NCI-H2029 treated with DMSO at 0.1 percent for 48 hours (cell line): ENCODE measurements at regions not wholly inside any gene's neighbourhood (a gene's known extent, or its start where the extent isn't known, plus 50 kb on each side); places are given as distances from the start of the nearest gene placed in this dataset.

Experiments
- DNase-seq: peaks from one replicate; lab custom pipeline; 2025; lab: John Stamatoyannopoulos, UW

GRCh38 chr4:54992266-54992665 lies 133.1 kb downstream of the KDR start:
- DNase-seq = no peak

DNA sequence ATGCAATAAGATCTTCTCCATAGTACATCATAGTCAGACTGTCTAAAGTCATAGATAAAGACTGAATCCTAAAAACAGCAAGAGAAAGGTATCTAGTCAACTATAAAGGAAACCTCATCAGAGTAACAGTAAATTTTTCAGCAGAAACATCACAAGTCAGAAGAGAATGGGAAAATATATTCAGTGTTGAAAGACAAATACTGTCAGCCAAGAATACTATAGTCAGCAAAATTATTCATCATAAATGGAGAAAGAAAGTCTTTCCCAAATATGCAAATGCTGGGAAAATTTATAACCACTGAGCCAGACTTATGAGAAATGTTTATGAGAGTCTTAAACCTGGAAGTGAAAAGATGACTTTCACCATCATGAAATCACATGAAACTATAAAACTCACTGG lies 136.7 kb downstream of the KDR start:
- DNase-seq = no peak

GRCh38 chr4:54986095-54986846 lies 139.1 kb downstream of the KDR start:
- DNase-seq = no peak

DNA sequence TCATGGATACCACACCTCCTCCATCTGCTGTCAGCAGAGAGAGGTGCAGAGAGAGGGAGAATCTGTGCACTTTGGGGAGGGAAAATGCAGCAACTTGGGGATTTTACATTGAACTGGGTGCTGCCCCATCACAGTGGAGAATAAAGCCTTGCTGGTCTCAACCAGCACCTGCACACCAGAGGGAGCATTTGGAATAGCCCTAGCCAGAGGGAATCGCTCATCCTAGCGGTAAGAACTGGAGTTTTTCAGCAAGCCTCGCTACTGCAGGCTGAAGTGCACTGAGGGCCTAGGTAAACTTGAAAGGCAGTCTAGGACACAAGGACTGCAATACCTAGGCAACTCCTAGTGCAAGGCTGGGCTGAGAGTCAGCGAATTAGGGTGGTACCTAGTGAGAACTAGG lies 148.7 kb downstream of the KDR start:
- no peak for DNase-seq

- no peak for DNase-seq
Observed at GRCh38 chr4:54976031-54976430, 149.4 kb downstream of the KDR start.

DNA sequence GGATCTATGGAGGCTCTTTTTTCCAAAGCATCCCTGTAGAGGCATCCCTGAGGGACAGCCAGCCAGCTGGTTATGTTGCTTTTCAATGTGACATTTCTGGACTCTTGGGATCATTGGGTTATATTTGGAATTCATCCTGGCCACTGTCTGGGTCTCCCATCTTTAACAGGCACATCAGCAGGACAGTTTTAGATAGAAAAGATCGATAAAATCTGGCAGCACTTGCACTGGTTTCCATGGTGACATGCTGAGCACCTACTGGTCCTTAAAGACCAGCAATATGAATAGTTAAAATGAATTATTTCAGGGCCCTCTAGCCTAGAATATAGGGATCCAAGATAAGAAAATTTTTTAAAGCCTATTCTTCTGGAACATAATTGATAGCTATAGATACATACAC lies 151.6 kb downstream of the KDR start:
- DNase-seq = no peak

DNA sequence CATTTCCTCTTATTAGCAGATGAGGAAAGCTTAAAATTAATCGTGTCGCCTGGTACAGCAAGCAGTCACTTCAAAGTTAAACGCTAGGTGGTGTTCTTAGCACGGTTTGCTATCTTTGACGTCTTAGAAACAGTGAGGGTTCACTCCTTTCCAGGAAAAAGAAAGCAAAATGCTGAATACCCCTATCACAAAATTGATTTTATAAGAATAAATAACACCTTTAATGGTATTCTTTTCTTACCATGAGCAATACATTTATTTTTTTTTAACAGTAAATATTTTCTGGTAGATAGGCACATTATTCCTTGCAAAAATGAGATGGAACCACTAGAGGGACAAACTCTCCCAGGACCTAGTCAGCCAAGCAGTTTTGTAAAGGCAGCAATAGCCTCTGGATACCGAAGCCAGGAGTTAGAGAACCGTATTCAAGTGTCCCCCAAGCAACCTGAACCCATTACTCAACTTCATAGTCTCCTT lies 153.9 kb downstream of the KDR start:
- DNase-seq = peak; percentile 71

DNA sequence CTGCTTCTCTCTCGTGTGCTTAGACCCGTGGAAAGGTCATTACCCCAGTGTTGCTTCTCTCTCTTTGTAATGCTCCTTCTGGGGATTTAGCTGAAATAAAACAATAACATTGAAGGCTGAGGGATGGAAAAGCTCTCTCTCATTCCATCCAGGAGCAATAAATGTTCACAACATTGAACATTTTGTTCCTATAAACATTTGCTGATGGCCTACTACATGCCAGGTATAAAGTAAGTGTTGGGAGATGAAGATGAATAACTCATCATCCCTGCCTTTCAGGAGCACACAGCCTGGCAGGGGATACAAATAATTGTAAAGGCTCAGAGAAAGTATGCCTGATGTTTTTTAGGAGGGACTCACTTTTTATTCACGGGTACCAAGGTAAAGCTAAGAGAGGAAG lies 158.1 kb downstream of the KDR start:
- no peak for DNase-seq

DNA sequence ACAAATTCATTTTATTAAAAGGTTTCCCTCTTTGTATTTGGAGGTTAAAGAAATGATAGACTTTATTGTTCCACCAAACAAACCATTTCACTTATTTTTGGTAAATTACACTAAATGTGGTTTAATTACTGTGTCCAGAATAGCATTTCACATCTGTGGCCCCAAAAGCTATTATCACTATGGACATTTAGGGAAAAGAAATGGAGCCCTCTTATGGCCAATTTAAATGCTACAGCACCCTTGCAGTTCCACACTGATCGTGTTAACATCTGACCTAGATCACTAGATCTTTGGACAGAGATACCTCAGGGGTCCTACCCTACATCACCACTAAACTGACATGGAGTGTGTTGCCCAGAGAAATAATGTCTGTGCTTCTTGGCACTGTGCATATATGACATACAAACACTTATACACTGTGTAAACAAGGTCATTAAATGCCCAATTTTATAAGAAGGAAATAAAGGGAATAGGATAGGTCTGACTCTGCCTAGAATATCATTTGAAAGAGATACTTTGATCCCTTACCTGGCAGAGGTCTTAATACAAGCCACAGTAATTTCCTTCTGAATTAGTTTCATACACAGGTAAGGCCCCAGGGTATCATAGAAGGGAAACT lies 163.9 kb downstream of the KDR start:
- peak; percentile 63 for DNase-seq

DNA sequence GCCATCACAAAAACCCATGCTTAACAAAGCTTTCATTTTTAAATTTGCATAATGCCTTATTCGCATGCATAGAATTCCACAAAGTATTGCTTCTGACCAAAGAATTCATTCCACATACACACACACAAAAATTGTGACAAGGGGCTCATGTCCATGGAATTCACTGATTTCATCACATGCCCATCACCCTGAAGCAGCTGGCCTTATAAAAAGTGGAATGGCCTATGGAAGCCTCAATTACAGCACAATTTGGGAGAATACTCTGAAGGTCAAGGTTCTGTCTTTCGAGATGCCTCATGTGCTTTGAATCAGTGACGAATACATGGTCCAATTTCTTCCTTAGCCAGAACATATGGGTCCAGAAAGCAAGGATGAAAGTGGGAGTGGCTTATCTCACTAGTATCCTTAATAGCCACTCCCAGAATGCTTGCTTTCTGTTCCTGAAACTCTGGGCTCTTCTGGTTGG lies 165.7 kb downstream of the KDR start:
- no peak for DNase-seq

DNA sequence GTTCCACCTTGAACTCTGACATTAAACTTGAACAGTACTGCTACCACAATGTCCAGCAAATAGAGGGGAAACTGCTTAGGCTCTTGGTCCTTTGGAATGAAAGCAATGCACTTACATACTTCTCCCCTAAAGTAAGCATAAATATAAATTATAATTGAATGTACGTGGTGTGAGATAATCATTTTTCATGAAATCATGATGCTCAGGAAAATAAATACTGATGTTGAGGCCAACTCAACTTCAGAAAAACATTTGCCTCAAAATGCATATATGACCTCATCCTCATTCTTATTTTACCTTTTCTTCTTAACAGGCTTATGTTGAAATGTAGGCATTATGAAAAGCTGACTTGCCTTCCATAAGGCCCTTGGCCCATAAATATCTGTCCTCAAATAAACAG lies 166.3 kb downstream of the KDR start:
- DNase-seq = no peak

- no peak for DNase-seq
Observed at GRCh38 chr4:54958236-54958635, 167.2 kb downstream of the KDR start.

- DNase-seq = no peak
Observed at GRCh38 chr4:54954656-54955388, 170.6 kb downstream of the KDR start.

DNA sequence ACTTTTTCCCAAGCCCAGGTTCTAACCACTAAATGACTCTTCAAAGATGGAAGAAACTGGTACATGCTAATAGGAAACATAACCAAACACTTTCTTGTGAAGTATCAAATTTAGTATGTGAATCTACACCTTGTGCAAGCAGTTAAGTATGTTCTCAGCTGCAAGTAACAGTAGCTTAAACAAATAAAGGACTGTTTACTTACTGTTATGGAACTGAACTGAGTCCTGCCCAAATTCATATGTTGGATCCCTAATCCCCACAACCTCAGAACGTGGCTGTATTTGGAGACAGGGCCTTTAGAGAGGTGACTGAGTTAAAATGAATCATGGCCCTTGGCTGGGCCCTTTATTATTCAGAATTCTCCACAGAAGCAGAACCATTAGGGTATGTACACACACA lies 178.7 kb downstream of the KDR start:
- peak; percentile 40 for DNase-seq

DNA sequence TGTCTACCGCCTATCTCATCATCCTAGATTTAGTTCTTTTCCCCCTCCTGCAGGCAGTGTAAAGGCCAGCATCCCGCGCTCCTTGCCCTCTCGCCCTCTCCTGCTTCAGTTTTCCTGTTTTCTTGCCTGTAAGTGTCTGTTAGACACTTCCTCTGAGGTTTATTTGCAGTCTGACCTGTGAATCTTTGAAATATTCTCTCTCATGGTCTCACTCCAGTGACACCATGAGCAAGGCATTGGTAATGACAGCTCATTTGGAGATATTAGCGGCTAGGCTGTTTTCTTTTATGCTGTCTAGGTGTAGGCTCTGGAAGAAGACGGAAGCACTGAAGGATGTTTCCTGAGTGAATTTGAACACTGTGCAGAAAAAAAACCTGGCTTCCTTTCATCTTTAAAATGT lies 179.6 kb downstream of the KDR start:
- DNase-seq = no peak

DNA sequence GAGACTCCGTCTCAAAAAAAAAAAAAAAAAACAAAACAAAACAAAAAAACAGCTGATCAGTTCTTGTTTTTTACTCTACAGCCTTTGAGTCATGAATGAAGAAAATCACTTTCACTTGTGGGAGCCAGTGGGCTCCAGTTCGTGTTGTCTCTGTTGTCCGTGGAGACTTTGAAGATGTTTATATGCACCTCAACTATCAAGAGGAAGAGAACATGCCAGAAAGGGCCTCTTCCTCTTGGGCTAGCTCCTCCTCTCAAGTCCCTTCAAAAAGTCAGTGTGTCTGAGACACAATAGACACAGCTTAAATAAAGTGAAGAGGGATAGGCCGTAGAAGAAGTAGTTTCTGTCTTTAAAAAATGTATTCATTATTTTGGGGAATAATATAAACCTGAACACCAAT lies 182.7 kb downstream of the KDR start:
- no peak for DNase-seq

DNA sequence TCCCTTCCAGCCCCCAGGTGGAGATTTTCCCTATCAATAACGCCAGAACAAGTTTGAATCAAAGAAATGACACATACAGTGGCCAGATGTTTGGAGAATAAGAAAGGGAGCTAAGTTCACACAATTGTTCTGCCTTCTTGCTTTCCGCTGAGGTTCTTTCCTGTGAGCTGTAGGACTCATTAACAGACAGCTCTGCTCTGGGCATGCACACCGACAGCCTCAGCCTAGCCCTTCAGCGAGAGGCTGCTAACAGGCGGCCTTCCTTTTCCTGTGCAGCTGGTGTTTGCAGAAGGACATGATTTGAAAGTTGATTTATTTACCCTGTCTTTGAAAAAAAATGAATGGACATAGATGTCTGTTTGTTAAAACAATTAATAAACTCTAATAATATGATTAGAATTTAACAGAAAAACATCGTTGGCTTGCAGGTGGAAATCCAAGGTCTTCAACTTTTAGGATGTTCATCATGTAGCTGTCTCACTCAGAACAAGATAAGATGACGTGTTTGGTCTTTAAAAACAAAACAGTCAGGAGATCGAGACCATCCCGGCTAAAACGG lies 183.3 kb downstream of the KDR start:
- DNase-seq = no peak

DNA sequence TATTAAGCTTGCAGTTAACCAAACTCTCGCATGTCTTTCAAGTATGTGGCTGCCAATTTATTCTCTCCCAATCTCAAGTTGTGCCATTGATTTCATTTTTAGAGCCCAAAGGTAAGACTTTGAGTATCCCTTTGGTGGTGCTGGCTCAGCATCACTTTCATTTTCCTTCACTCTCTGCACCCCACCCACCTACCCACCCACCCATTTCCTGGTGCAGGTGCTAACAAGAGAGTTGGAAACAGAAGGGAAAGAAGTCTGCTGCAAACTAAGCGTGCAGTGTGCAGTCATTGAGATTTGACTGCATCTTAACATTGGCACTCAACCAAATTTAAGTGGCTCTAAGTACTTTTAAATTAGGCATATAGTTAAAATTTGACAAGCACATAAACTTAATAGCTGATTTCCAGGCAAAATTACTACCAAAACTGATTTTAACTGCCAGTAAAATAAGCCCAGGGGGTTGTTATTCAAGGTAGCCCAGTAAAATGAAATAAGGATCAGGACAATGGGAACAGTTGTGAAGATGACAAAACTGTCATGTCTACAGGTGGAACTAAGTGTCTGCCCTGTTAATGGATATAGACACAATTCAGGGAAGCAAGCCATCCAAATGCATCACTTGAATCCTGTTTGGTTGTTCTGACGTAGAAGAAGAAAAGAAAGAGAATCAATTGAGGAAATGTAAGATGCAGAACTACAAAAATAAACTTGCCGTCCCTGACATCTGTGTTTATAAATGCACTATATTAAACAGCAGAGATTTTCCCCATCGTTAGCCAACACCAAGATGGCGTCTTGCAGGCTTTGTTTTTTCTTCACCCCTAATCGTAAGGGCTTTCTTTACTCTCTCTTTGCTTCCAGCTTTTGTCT lies 184.2 kb downstream of the KDR start:
- no peak for DNase-seq

DNA sequence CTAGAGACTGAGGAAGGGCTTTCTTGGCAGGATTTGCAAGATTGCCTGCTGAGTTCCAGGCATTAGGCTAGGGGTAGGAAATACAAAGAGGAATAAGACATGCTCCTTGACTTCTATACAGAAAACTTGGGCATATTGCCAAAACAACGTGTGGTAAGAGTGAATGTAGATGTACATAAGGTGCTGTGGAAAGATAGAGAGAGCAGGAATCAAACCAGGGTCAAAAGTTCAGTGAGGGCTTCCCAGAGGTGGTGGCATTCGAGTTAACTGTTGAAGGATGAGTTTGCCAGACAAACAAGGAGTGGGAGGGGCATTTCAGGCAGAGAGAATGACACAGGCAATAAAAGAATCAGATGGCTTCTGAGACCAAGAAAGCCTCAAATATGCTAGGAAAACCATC lies 187.9 kb downstream of the KDR start:
- no peak for DNase-seq

GRCh38 chr4:54933579-54933978 lies 191.8 kb downstream of the KDR start:
- no peak for DNase-seq

DNA sequence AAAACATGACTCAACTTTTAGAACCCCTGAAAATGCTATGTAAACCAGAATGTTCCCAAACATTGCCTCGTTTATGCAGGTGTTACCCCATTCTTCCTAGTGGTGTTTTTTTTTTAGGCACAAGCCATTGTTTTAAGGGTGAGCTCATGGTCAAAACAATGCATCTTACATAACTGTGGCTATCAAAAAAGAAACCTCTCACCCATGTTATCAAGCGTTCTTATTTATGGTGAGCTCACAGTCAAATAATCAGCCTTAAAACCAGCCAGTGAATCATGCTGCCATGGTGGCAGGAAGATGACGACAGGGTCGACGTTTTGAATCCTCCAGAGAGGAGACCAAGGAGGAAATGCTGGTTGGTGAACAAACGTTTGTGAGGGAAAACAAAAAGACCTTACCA lies 195.2 kb downstream of the KDR start:
- DNase-seq = no peak

DNA sequence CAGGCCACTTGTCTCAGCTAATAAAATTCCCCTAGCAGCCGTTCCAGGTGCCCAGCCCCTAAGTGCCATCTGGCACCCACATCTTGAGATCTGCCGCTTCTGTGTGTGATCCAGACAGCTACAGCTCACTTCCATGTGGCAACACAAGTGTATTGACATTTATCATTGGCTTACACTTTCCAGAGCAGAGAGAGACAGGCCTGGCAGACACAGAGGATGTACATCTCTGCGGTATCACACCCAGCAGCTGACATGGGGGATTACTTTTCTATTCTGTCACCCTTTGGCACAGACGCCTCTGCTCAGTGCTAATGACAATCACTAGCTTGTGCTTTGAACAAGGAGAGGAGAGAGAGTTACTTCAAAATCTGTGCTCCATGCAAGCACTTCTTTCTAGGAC lies 195.9 kb downstream of the KDR start:
- peak; percentile 25 for DNase-seq
